AG04449 (cell line): ENCODE measurements at regions not wholly inside any gene's neighbourhood (a gene's known extent, or its start where the extent isn't known, plus 50 kb on each side); places are given as distances from the start of the nearest gene placed in this dataset.
"Not testable (repeated sequence)": the region's sequence is repeated elsewhere in the genome, so short reads cannot be mapped to it uniquely, and the experiment has no call there.

Experiments
- CTCF ChIA-PET: fragments of 350-600 bp; formaldehyde crosslinking; extraction: SDS; loops from one replicate; lab custom pipeline; 2021; ENCODE audit warnings: antibody characterized with exemption; lab: Yijun Ruan, JAX
- POLR2A ChIA-PET: fragments of 400-600, 350-600 bp; formaldehyde crosslinking; extraction: SDS; loops from one replicate; lab custom pipeline; 2020; ENCODE audit warnings: antibody characterized with exemption, inconsistent platforms; lab: Yijun Ruan, JAX
- DNase-seq: peaks from one replicate; pipeline ENCODE4 v3.0.0-alpha.2; 2010; ENCODE audit warnings: low read depth, low spot score
- H3K4me3 ChIP-seq: 2 replicates; pipeline ENCODE4 v1.5.1; 2011; ENCODE audit warnings: low read depth, mild to moderate bottlenecking, control low read depth, low read length
- CTCF ChIP-seq: IDR thresholded peaks from one replicate; pipeline ENCODE4 v1.5.1; 2011; ENCODE audit warnings: mild to moderate bottlenecking, moderate library complexity, low read length, control low read depth, inconsistent platforms; ENCODE audit not compliant: insufficient read depth; ENCODE audit errors: missing control alignments

- no peak for TF ChIP-seq CTCF
- ChIA-PET CTCF (no interaction called here), POLR2A (no interaction called here)
- H3K4me3 ChIP-seq, result no peak overlapping the region
- DNase-seq, result no peak
Observed at GRCh38 chr5:28823231-28823630, 1784.8 kb upstream of the CDH9 start.

- POLR2A ChIA-PET, result no interaction called here
- CTCF ChIA-PET, result no interaction called here
- no peak for TF ChIP-seq CTCF
- DNase-seq, result no peak
- no peak overlapping the region for H3K4me3 ChIP-seq
Observed at GRCh38 chr5:28822071-28822470, 1783.7 kb upstream of the CDH9 start.

GRCh38 chr5:28810751-28811136, 1772.4 kb upstream of the CDH9 start:
- POLR2A ChIA-PET, result no interaction called here
- CTCF ChIA-PET, result no interaction called here

GRCh38 chr5:28809811-28810750, 1771.7 kb upstream of the CDH9 start:
- POLR2A ChIA-PET, result no interaction called here
- DNase-seq, result no peak
- TF ChIP-seq CTCF, result no peak
- CTCF ChIA-PET, result no interaction called here
- no peak overlapping the region for H3K4me3 ChIP-seq

More at GRCh38 chr5:28810751-28811136, 1772.4 kb upstream of the CDH9 start:
- no peak for DNase-seq
- no peak for TF ChIP-seq CTCF
- H3K4me3 ChIP-seq, result no peak overlapping the region

- POLR2A ChIA-PET, result no interaction called here
- no peak for DNase-seq
- CTCF ChIA-PET, result no interaction called here
- H3K4me3 ChIP-seq, result no peak overlapping the region
- no peak for TF ChIP-seq CTCF
Observed at GRCh38 chr5:28808967-28809810, 1770.8 kb upstream of the CDH9 start.

GRCh38 chr5:28807195-28807729, 1768.9 kb upstream of the CDH9 start:
- DNase-seq, result no peak
- ChIA-PET CTCF (no interaction called here), POLR2A (no interaction called here)
- no peak overlapping the region for H3K4me3 ChIP-seq
- no peak for TF ChIP-seq CTCF

GRCh38 chr5:28799035-28799434, 1760.6 kb upstream of the CDH9 start:
- CTCF ChIA-PET, result not testable (repeated sequence)

More at GRCh38 chr5:28799035-28799434, 1760.6 kb upstream of the CDH9 start:
- DNase-seq, H3K4me3 ChIP-seq, POLR2A ChIA-PET: not testable (repeated sequence)
